Body of pancreas (tissue), 4 donors: ENCODE measurements at regions not wholly inside any gene's neighbourhood (a gene's known extent, or its start where the extent isn't known, plus 50 kb on each side); places are given as distances from the start of the nearest gene placed in this dataset.
"Not testable (repeated sequence)": the region's sequence is repeated elsewhere in the genome, so short reads cannot be mapped to it uniquely, and the experiment has no call there.

Experiments used
- CTCF ChIP-seq, 7 experiments: fragments of 450-650 bp in 4 of 7; fragments of 200-600 bp in 3 of 7; sonication (generic) in 3 of 7; IDR thresholded peaks; one replicate each; pipeline ENCODE4 v1.5.1; 2016 to 2019; ENCODE audit warnings: antibody characterized with exemption in 7 of 7
- POLR2A ChIP-seq, 3 donors: fragments of 450-650 bp; IDR thresholded peaks; one replicate each; pipeline ENCODE4 v1.6.1; 2016; ENCODE audit warnings: antibody characterized with exemption in 3 of 3, mild to moderate bottlenecking in 2 of 3

- not testable (repeated sequence) for TF ChIP-seq CTCF, POLR2A (IDR thresholded peaks at IDR 0.05)
Observed at GRCh38 chr7:41435020-41435419, 267.9 kb downstream of the INHBA start.
